ENCODE measurements at regions not wholly inside any gene's neighbourhood (a gene's known extent, or its start where the extent isn't known, plus 50 kb on each side); places are given as distances from the start of the nearest gene placed in this dataset.

- Mint-ChIP-seq H3K27me3 (no peaks in the 10 kb centered on the region), H3K4me3 (no peak overlapping the region), H3K4me1 (no peaks in the 10 kb centered on the region), H3K9me3 (peaks cover 0 to 2% of the 10 kb centered on the region in 2 donors), H3K27ac (no peak overlapping the region), H3K36me3 (no peaks in the 10 kb centered on the region)
- DNase-seq (no peak), ATAC-seq (replicated peaks) (no peak)
Measured at GRCh38 chr4:46684041-46684440, 225.0 kb downstream of the COX7B2 start.

- no peak for DNase-seq
- Mint-ChIP-seq H3K4me3 (no peak overlapping the region), H3K27ac (no peak overlapping the region), H3K36me3 (no peaks in the 10 kb centered on the region), H3K4me1 (no peaks in the 10 kb centered on the region), H3K27me3 (no peaks in the 10 kb centered on the region), H3K9me3 (peaks cover 0 to 5% of the 10 kb centered on the region in 2 donors)
- no peak for ATAC-seq (replicated peaks)
Measured at GRCh38 chr4:46676364-46676763, 232.7 kb downstream of the COX7B2 start.

GRCh38 chr4:46674326-46674725 is 234.7 kb downstream of the COX7B2 start:
- DNase-seq (no peak), ATAC-seq (replicated peaks) (no peak)
- H3K4me3 Mint-ChIP-seq, result no peak overlapping the region
- no peaks in the 10 kb centered on the region for H3K27me3 Mint-ChIP-seq
- no peak overlapping the region for H3K27ac Mint-ChIP-seq
- H3K4me1 Mint-ChIP-seq, result no peaks in the 10 kb centered on the region
- peaks cover 0 to 5% of the 10 kb centered on the region in 2 donors for H3K9me3 Mint-ChIP-seq
- no peaks in the 10 kb centered on the region for H3K36me3 Mint-ChIP-seq

- H3K4me3 Mint-ChIP-seq, result no peak overlapping the region
- no peaks in the 10 kb centered on the region for H3K36me3 Mint-ChIP-seq
- DNase-seq, result no peak
- no peaks in the 10 kb centered on the region for H3K4me1 Mint-ChIP-seq
- H3K27me3 Mint-ChIP-seq, result no peaks in the 10 kb centered on the region
- ATAC-seq (replicated peaks), result no peak
- no peak overlapping the region for H3K27ac Mint-ChIP-seq
- H3K9me3 Mint-ChIP-seq, result peaks cover 4 to 5% of the 10 kb centered on the region in 2 donors
Measured at GRCh38 chr4:46667790-46668189, 241.3 kb downstream of the COX7B2 start.

GRCh38 chr4:46656071-46656470 is 253.0 kb downstream of the COX7B2 start:
- Mint-ChIP-seq H3K27me3 (no peaks in the 10 kb centered on the region), H3K4me1 (no peaks in the 10 kb centered on the region), H3K27ac (no peak overlapping the region), H3K36me3 (no peaks in the 10 kb centered on the region), H3K9me3 (peaks cover 0 to 5% of the 10 kb centered on the region in 2 donors), H3K4me3 (no peak overlapping the region)
- ATAC-seq (replicated peaks) (no peak), DNase-seq (no peak)

- DNase-seq, result no peak
- Mint-ChIP-seq H3K27ac (no peak overlapping the region), H3K36me3 (no peaks in the 10 kb centered on the region), H3K9me3 (peaks cover 0 to 4% of the 10 kb centered on the region in 2 donors), H3K4me1 (no peaks in the 10 kb centered on the region), H3K4me3 (no peak overlapping the region), H3K27me3 (no peaks in the 10 kb centered on the region)
- ATAC-seq (replicated peaks), result no peak
Measured at GRCh38 chr4:46653842-46654241, 255.2 kb downstream of the COX7B2 start.

- no peaks in the 10 kb centered on the region for H3K27me3 Mint-ChIP-seq
- ATAC-seq (replicated peaks) (no peak), DNase-seq (no peak)
- H3K27ac Mint-ChIP-seq, result no peak overlapping the region
- no peaks in the 10 kb centered on the region for H3K36me3 Mint-ChIP-seq
- H3K4me1 Mint-ChIP-seq, result no peaks in the 10 kb centered on the region
- peaks cover 0 to 3% of the 10 kb centered on the region in 2 donors for H3K9me3 Mint-ChIP-seq
- H3K4me3 Mint-ChIP-seq, result no peak overlapping the region
Measured at GRCh38 chr4:46649390-46649789, 259.5 kb upstream of the GABRA2 start.

GRCh38 chr4:46648088-46648744 is 258.3 kb upstream of the GABRA2 start:
- Mint-ChIP-seq H3K9me3 (peaks cover 0 to 3% of the 10 kb centered on the region in 2 donors), H3K27me3 (no peaks in the 10 kb centered on the region), H3K4me3 (no peak overlapping the region), H3K27ac (no peak overlapping the region), H3K4me1 (no peaks in the 10 kb centered on the region), H3K36me3 (no peaks in the 10 kb centered on the region)
- DNase-seq (no peak), ATAC-seq (replicated peaks) (peak in 1 of 2 donors; percentile 60)

- no peak for DNase-seq
- H3K4me3 Mint-ChIP-seq, result no peak overlapping the region
- ATAC-seq (replicated peaks), result no peak
- H3K27ac Mint-ChIP-seq, result no peak overlapping the region
- H3K9me3 Mint-ChIP-seq, result no peaks in the 10 kb centered on the region
- no peaks in the 10 kb centered on the region for H3K4me1 Mint-ChIP-seq
- no peaks in the 10 kb centered on the region for H3K36me3 Mint-ChIP-seq
- H3K27me3 Mint-ChIP-seq, result no peaks in the 10 kb centered on the region
Measured at GRCh38 chr4:46645126-46645525, 255.2 kb upstream of the GABRA2 start.

Measured in stimulated activated naive B cell treated with anti-CD40 and anti-IgM and Interleukin-4, amounts not matched to agents 10 μg/mL and 1 μg/mL and 100 μg/mL, for 72 hours (primary cell).